Mammary epithelial cell (primary cell): ENCODE measurements at regions not wholly inside any gene's neighbourhood (a gene's known extent, or its start where the extent isn't known, plus 50 kb on each side); places are given as distances from the start of the nearest gene placed in this dataset.

Experiments
- CTCF ChIP-seq, 2 donors: IDR thresholded peaks in 1 of 2; conservative IDR thresholded peaks in 1 of 2; 2 replicates each; pipeline ENCODE4 v1.5.1; 2011 to 2012; ENCODE audit warnings: inconsistent platforms in 2 of 2, low read length in 2 of 2, mild to moderate bottlenecking in 2 of 2, control low read depth in 1 of 2, low read depth in 1 of 2; ENCODE audit not compliant: insufficient read depth in 1 of 2; ENCODE audit errors: extremely low read depth in 1 of 2
- EZH2 ChIP-seq: IDR thresholded peaks from 2 replicates; pipeline ENCODE4 v1.6.1; 2012; ENCODE audit warnings: low read length, inconsistent platforms, borderline replicate concordance

GRCh38 chr2:14285812-14286211 lies 346.7 kb upstream of the LRATD1 start:
- TF ChIP-seq CTCF (conservative IDR thresholded peaks at IDR 0.05 in 1 of 2, IDR thresholded peaks at IDR 0.05 in 1 of 2; ENCODE audit: extremely low read depth in 1 of 2, insufficient read depth in 1 of 2, low read depth in 1 of 2, low read length in 2 of 2) (no peak), EZH2 (no peak)
